ENCODE measurements at regions not wholly inside any gene's neighbourhood (a gene's known extent, or its start where the extent isn't known, plus 50 kb on each side); places are given as distances from the start of the nearest gene placed in this dataset.

- TF ChIP-seq, protein P1, sequence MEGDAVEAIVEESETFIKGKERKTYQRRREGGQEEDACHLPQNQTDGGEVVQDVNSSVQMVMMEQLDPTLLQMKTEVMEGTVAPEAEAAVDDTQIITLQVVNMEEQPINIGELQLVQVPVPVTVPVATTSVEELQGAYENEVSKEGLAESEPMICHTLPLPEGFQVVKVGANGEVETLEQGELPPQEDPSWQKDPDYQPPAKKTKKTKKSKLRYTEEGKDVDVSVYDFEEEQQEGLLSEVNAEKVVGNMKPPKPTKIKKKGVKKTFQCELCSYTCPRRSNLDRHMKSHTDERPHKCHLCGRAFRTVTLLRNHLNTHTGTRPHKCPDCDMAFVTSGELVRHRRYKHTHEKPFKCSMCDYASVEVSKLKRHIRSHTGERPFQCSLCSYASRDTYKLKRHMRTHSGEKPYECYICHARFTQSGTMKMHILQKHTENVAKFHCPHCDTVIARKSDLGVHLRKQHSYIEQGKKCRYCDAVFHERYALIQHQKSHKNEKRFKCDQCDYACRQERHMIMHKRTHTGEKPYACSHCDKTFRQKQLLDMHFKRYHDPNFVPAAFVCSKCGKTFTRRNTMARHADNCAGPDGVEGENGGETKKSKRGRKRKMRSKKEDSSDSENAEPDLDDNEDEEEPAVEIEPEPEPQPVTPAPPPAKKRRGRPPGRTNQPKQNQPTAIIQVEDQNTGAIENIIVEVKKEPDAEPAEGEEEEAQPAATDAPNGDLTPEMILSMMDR (IDR thresholded peaks at IDR 0.05; ENCODE audit: low read length), result no peak
- no peak for TF ChIP-seq EZH2 (optimal IDR thresholded peaks at IDR 0.05; ENCODE audit: low read depth, low read length)
Observed at GRCh38 chr12:90543841-90544240, 411.1 kb downstream of the CCER1 start.
